GM12873 (cell line): ENCODE measurements at regions not wholly inside any gene's neighbourhood (a gene's known extent, or its start where the extent isn't known, plus 50 kb on each side); places are given as distances from the start of the nearest gene placed in this dataset.

Experiments
- CTCF ChIP-seq: IDR thresholded peaks from 2 replicates; pipeline ENCODE4 v1.5.1; 2012; ENCODE audit warnings: low read depth, mild to moderate bottlenecking, moderate library complexity, low read length, control low read depth; ENCODE audit not compliant: insufficient read depth; ENCODE audit errors: missing control alignments

DNA sequence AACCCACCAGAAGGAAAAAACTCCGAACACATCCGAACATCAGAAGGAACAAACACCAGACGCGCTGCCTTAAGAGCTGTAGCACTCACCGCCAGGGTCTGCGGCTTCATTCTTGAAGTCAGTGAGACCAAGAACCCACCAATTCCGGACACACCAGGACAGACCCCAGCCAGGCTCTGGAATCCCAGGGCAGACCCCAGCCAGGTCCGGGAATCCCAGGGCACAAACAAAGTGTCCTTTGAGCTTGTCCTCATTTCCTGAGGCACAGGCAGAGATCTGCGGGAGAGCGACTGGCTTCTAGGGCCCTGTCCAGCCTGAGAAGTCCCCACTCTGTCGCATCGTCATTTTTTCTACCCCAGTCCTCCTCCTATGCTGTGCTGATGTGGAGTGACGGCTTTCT is 461.1 kb downstream of the ACTL7B start:
- TF ChIP-seq CTCF = no peak

DNA sequence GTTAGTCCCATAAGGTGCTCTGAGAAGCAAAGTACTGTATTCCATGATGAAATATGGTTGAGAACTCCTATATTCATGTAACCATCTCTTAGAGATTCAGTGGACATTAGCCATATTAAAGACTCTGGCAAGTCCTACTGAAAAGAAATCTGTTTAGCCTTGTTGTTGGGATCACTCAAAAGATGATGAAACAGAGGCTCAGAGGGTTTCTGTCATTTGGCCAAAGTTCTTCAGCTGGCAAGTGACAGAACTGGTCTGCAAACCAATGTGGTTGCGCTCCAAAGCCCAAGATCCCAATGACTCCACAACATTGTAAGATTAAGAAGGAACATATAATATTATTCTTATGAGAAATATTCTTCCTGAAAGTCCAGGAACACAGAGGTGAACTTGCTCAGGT is 462.9 kb downstream of the ACTL7B start:
- no peak for TF ChIP-seq CTCF

- no peak for TF ChIP-seq CTCF
Observed at GRCh38 chr9:108389056-108389455, 466.7 kb downstream of the ACTL7B start.

GRCh38 chr9:108386859-108387384 is 468.9 kb downstream of the ACTL7B start:
- TF ChIP-seq CTCF = no peak

DNA sequence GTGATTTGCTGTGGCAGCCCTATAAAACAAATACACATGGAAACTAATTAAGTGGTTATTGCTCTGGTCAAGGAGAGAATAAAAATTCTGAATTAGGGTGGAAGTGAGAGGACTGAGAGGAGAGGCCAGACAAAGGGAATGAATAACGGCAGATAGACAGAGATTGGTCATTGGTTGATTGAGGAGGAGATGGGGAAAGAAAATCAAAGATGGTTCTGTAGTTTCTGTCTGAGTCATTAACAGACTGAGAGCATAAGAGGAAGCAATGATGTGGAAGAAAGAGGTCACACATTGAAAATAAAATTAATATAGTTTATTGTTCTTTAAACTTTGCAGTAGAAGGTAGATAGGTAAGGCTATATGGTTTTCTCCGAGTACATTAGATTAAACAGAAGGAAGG is 469.8 kb downstream of the ACTL7B start:
- no peak for TF ChIP-seq CTCF

- TF ChIP-seq CTCF = no peak
Observed at GRCh38 chr9:108383796-108384195, 472.0 kb downstream of the ACTL7B start.

DNA sequence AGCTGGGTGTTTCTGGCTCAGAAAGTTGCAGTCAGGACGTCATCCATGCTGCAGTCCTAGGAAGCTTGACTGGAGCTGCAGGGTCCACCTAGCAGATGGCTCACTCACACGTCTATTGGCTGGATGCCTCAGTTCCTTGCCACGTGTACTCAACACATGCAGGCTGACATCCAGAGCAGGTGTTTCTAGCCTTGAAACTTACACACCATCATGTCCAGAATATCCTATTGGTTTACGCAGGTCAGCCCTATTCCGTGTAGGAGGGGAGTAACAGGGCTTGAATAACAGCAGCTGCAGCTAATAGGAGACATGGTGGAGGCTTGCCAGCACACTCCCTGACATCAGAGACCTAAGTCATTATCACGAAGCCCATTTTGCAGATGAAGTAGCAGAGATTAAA is 473.5 kb downstream of the ACTL7B start:
- no peak for TF ChIP-seq CTCF

DNA sequence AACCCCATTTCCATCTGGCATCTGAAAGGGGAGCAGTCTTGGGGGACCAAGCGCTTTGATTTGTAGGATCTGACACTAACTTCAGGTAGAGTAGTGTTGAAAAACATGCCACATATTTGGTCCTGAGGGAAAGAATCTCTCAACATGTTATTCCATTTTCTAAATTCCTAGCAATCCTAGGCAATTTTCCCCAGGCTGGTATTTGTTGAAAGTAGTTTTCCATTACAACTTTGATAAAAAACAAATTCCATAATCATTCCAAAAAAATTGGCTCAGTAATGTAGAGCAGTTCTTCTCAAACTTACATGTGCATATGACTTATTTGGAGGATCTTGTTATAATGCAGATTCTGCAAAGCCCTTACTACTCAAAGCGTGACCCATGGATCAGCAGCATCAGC is 477.9 kb downstream of the ACTL7B start:
- TF ChIP-seq CTCF = no peak
